GM12878 (cell line): ENCODE measurements at regions not wholly inside any gene's neighbourhood (a gene's known extent, or its start where the extent isn't known, plus 50 kb on each side); places are given as distances from the start of the nearest gene placed in this dataset.
"Not testable (repeated sequence)": the region's sequence is repeated elsewhere in the genome, so short reads cannot be mapped to it uniquely, and the experiment has no call there.

Experiments
- BCLAF1 ChIP-seq: fragments of 450-650 bp; IDR thresholded peaks from 2 replicates; pipeline ENCODE4 v1.6.1; 2017; ENCODE audit warnings: antibody characterized with exemption, mild to moderate bottlenecking, moderate library complexity
- CTCF ChIP-seq, 3 experiments: IDR thresholded peaks in 2 of 3; conservative IDR thresholded peaks in 1 of 3; 2 replicates each; pipeline ENCODE4 v1.5.1; 2011; ENCODE audit warnings: low read depth in 3 of 3, low read length in 3 of 3, mild to moderate bottlenecking in 3 of 3, control low read depth in 2 of 3, moderate library complexity in 2 of 3, inconsistent platforms in 1 of 3, mixed read lengths in 1 of 3; ENCODE audit not compliant: control insufficient read depth in 2 of 3, insufficient read depth in 1 of 3; ENCODE audit errors: extremely low read depth in 1 of 3
- ETV6 ChIP-seq, 2 experiments: fragments of 450-650 bp in 1 of 2; IDR thresholded peaks in 1 of 2; conservative IDR thresholded peaks in 1 of 2; 2 replicates each; pipeline ENCODE4 v1.6.1; 2014; ENCODE audit warnings: antibody characterized with exemption in 1 of 2, borderline replicate concordance in 1 of 2, low read depth in 1 of 2, mild to moderate bottlenecking in 1 of 2, moderate library complexity in 1 of 2
- HCFC1 ChIP-seq: fragments of 150-350 bp; IDR thresholded peaks from 2 replicates; pipeline ENCODE4 v1.6.1; 2014; ENCODE audit warnings: low read length
- IKZF1 ChIP-seq: fragments of 450-650 bp; conservative IDR thresholded peaks from 2 replicates; pipeline ENCODE4 v1.6.1; 2017; ENCODE audit warnings: antibody characterized with exemption, mild to moderate bottlenecking
- IRF3 ChIP-seq: fragments of 450-650 bp; IDR thresholded peaks from 2 replicates; pipeline ENCODE4 v1.6.1; 2014; ENCODE audit warnings: mild to moderate bottlenecking
- JUND ChIP-seq: IDR thresholded peaks from 2 replicates; pipeline ENCODE4 v1.6.1; 2012; ENCODE audit warnings: low read depth, mild to moderate bottlenecking, low read length, improper control_type of control experiment, moderate library complexity
- POLR2AphosphoS5 ChIP-seq: IDR thresholded peaks from 2 replicates; pipeline ENCODE4 v1.6.1; 2011; ENCODE audit warnings: mild to moderate bottlenecking, low read length, inconsistent platforms
- REST ChIP-seq: IDR thresholded peaks from 2 replicates; pipeline ENCODE4 v1.6.1; 2012; ENCODE audit warnings: mild to moderate bottlenecking, low read depth, low read length
- USF2 ChIP-seq: IDR thresholded peaks from 2 replicates; pipeline ENCODE4 v1.6.1; 2011; ENCODE audit warnings: low read depth, low read length, improper control_type of control experiment, borderline replicate concordance
- YY1 ChIP-seq: IDR thresholded peaks from 2 replicates; pipeline ENCODE4 v1.6.1; 2011; ENCODE audit warnings: low read depth, mild to moderate bottlenecking, low read length

GRCh38 chr3:195991243-195991642 is 82.9 kb upstream of the TNK2 start:
- not testable (repeated sequence) for TF ChIP-seq ETV6 (conservative IDR thresholded peaks at IDR 0.05 in 1 of 2, IDR thresholded peaks at IDR 0.05 in 1 of 2; ENCODE audit: borderline replicate concordance in 1 of 2, low read depth in 1 of 2); BCLAF1; IRF3; IKZF1; REST; YY1; USF2; POLR2AphosphoS5; HCFC1; CTCF (IDR thresholded peaks at IDR 0.05 in 2 of 3, conservative IDR thresholded peaks at IDR 0.05 in 1 of 3; ENCODE audit: control insufficient read depth in 2 of 3, extremely low read depth in 1 of 3, insufficient read depth in 1 of 3, low read depth in 3 of 3, low read length in 3 of 3); JUND
